HG02870 (cell line): ENCODE measurements at regions not wholly inside any gene's neighbourhood (a gene's known extent, or its start where the extent isn't known, plus 50 kb on each side); places are given as distances from the start of the nearest gene placed in this dataset.
"Not testable (repeated sequence)": the region's sequence is repeated elsewhere in the genome, so short reads cannot be mapped to it uniquely, and the experiment has no call there.

Experiments used
- ATAC-seq: cut with Tn5 transposase; IDR thresholded peaks from one replicate; pipeline ENCODE4 v1.9.1; 2021; ENCODE audit warnings: mild to moderate bottlenecking, moderate library complexity; ENCODE audit not compliant: unreplicated experiment

DNA sequence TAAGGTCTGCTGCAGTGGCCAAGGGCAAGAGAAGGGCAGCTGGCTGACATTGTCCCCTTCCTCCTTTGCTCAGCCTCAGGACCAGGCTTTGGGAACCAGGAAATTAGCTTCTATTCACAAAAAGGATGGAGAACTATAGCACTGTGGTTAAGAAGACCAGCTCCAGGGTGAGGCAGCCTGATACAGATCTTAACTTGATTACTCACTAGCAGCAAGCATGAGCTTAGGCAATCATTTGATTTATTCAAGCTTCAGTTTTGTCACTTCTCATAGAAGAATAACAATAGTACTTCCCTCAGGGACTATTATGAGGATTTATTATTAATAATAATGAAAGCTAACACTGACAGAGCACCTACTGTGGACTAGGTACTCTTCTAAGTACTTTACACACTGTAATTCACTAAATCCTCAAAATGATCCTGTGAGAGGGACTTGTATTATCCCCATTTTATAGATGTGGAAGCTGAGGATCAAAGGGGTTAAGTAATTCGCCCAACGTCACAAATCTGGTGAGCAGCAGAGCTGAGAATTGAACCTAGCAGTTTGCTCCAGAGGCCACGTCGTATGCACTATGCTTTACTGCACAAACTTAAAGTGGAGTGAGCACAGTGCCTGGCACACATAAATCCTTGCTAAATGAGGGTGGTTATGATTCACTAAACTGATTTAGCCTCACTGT, 130.4 kb upstream of the PAK3 start:
- ATAC-seq: no peak

DNA sequence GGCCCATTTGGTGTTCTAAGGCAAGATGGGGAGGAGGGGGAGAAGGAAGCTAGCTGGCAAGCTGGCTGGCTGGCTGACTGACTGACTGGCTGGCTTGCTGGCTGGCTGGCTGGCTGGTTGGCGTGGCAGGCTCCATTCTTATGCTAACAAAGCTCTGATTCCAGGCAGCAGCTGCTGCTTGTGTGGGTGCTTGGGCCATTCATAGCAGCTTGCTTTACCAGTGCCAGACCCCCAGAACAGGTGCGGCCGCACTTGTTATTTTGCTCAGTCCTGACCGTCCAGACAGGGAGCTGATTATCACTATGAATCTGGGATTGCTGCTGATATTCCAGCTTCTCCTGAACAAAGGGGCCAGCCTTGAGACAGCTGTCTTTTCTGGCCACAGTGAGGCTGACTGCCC, 131.2 kb upstream of the PAK3 start:
- no peak for ATAC-seq

DNA sequence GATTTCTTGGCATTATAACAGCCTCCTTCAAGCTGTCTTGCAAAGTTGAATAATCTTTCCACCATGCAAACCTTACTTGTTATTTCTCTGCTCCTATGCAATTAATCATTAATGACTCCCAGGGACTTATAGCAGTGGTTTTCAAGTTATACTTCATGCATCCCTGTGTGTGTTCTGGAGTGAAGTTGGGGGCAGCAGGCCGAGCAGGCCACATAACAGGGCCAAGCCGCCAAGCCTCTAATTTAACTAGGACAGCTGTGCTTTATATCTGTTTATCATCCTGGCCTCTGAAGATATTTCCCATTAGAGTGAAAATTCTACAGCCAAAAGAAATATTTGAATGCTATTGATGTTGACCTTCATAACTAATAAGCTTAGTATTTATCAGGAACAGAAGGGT, 133.5 kb upstream of the PAK3 start:
- ATAC-seq: no peak

DNA sequence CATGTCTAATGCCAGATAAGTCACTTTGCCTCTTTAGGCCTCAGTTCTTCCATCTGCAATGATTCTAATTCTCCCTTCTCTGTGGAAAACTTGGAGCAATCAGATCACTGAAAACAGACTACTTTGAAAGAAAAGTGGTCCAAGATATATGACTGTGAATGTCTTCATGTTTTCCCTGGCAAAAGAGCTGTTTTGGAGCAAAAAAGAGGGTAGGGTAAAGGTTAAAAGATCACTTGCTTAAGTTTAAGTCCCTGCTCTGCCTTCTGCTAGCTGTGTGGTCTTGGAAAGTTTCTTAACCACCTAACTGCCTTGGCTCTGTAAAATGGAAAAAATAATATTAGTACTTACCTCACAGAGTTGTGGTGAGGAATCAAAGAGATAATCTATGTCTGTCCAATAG, 140.3 kb upstream of the PAK3 start:
- ATAC-seq: no peak

DNA sequence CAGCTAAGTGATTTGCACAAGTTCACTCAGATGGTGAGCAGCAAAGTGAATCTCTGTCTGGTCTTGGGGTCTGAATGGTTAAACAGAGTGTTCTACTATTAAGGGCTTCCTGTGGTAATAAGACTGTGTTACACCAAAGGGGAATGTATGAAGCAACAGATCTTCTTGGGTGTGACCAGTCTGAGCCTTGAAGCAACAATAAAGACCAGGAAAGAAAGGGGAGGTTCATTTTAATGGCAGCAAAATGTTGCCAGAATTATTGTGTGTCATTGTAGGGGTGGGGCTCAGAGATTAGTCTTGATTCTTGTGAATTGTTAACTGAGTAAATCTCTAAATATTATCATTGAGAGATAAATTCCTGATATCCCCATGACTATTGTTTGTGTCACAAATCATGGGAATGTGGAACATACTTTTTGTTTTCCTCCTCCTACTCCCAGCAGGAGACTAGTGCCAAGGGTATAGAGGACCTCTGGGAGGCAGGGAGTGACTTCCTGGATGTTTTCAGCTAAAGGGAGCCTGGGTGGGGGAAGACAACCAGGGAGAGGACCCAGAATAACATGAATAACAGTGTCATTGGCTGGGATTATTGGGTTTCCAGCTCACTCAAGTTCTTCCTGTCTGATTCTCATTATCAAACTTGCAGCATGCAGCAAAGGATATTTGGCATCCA, 141.4 kb upstream of the PAK3 start:
- ATAC-seq: no peak

DNA sequence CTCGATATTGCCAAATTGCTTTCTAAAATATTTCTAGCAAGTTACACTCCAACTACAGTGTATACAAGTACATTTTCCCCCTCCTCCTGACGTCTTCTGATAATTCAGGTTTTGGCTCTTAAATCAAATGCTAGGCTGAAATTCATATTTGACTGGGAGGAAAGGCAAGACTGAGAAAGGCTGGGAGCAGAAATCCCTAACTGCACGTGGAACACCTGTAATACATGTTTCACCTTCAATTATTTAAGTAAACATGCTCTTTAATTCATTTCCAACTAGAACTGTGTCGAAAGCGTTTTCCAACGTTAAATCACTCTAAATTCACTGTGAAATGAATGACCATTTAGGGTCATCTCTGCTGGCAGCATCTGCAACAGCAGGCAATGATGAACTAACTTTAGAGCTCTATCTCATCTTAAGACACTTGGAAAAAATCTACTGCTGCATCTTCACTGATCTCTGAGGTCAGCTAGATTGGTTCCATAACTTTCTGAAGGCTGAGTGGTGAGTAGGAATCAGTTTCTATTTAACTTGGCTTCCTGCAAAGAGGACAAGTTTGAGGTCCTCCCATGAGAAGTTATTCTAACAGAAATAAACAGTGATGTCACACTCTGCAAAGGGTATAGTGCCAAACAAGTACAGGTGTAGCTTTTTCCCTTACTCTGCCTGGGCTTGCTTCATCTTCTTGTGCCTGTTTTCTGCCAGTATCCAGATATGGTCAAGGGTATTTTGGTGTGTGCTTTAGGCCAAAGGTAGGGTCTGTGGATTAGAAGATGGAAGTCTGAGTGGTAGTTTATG, 144.3 kb upstream of the PAK3 start:
- ATAC-seq: no peak

DNA sequence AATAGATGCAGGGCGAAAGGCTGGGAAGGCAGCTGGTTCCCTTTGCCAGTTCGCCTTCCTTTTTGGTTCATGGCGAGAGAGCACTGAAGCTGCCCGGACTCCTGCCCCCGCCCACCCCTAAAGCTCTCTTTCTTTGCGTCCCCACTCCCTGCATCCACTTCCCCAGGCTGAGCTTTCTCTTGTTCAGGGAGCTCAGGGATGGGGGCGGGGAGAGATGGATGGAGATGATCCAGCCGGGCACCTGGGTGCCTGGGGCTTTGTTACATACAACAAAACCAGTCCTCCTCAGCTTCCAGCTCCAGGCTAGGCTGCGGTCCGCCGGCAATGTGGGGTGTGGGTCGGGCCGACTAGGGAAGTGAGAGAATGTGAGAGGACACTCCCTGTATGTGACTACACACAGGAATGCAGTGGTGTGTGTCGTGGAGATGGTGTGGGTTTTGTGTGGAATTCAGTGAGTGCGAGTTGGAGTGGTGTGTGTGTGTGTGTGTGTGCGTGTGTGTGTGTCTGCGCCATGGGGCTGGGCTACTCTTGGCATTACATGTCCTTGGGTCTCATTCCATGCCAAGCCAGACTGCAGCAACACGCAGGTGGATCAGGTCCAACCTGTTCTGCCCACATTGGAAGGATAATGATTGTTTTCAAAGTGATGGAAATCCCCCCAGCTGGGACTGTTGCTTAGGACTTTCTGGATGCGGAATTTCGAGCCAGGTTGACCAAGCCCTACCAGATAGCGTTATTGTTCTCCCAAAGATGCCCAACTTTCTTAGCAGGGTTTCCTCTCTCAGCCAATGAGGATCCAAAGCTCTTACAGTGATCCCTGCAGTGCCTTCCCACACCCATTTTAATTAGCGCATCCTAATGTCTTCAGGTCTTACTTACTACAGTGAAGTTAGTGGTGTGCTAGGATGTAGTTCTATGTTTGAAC, 149.4 kb upstream of the CHRDL1 start:
- ATAC-seq: no peak

DNA sequence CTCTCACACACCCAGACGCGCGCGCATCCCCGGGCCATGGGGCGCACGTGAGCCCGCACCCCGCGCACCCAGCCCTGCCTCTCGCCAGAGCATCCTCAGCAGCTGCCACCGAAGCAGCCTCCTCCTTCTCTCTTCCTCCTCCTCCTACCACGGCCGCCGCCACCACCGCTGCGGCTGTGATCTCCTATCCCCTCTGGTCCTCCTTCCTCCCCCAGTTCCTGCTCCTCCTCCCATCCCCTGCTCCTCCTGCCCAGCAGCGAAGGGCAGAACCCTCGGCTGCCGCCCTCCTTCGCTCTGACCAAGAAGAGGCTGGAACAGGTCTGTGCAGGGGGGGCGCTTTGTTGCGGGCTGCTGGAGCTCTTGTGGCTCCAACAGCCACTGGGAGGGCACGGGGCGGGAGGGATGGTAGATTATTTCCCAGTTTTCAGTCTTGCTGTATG, 148.7 kb upstream of the CHRDL1 start:
- ATAC-seq: no peak

DNA sequence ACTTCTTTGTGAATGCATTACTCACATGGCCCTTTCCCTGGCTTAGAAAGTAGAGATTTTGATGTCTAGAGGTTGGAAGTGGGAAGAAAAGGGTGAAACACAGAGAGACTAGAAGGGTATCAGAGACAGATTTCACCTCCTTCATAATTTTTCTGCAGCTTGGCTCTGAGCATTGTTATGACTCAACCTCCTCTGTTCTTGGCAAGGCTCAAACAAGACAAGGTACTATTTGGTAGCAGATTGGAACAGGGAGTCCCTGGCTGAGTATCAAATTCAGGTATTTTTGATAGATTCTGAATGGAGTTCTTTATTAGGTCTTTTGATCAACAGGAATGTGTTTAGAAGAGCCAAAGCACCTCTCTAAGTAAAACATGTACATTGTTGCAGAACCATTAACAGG, 146.3 kb upstream of the CHRDL1 start:
- ATAC-seq: no peak

DNA sequence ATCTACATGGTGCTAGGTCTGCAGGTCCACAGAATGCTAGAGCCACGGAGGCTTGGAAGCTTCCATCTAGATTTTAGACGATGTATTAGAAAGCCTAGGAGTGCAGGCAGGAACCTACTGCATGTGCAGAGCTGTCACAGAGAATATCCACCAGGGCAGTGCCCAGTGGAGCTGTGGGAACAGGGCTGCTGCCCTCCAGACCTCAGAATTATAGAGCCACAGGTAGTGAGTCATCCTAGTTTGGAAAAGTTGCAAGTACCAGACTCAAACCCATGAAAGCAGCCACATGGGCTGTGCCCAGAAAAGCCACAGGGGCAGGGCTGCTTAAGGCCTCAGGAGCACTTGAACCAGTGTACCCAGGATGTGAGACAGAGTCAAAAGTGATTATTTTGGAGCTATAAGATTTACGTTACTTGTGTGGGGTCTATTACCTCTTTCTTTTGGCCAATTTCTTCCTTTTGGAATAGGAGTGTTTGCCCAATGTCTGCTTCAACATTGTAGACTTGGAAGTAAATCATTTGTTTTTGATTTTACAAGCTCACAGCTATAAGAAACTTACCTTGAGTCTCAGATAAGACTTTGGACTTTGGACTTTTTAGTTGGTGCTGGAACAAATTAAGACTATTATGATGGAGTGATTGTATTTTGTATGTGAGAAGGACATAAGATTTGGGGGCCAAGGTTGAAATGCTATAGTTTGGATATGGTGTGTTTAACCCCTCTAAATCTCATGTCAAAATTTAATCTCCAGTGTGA, 143.5 kb upstream of the CHRDL1 start:
- no peak for ATAC-seq

DNA sequence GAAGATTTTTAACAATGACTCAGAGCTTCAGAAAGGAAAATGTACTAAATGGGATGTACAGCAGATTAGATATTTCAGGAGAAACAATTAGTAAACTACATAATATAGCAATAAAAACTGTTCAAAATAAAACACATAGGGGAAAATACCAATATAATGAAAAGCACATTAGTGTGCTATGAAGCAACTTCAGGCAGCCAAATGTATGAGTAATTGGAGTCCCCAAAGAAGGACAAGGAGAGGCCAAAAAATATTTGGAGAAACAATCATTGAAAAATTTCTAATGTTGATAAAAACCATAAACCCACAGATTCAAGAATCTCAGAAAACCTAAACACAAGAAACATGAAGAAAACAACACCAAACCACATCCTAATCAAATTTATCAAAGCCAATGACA, 129.3 kb upstream of the CHRDL1 start:
- no peak for ATAC-seq

DNA sequence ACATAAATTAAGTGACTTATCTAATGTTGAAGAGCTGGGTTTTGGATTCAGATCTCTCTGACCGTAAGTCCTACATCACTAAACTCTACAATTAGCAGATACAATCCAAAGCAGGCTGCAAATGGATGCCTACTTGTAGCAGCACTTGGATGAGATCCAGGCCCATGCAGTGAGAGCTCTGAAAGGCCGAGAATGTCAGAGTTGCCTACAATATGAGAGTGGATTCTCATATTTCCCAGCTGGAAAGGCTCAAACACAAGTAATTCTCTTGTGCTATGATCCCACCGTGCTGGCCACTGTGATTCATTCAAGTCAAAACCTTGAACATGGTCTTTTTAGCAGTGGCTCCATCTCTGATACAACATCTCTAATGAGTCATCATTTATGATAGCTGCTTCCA, 125.4 kb upstream of the CHRDL1 start:
- ATAC-seq: no peak

DNA sequence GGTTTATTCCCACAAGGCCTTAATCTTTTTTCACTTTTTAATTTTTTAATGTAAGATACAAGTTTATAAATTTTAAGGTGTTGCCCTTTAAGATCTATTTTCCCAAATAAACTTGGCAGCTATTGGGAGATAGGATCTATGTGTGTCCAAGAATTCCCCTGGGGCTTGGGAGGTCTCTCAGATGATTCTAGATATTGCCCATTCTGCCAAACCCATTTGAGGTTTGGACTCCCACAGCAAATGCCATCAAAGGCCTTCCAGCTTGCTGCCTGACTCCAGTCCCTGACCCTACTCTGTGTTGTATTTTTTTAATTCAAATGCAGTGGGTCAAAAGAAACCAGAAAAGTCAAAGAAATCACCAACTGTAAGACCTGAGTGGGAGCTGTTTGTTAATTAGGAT, 120.0 kb upstream of the CHRDL1 start:
- no peak for ATAC-seq

DNA sequence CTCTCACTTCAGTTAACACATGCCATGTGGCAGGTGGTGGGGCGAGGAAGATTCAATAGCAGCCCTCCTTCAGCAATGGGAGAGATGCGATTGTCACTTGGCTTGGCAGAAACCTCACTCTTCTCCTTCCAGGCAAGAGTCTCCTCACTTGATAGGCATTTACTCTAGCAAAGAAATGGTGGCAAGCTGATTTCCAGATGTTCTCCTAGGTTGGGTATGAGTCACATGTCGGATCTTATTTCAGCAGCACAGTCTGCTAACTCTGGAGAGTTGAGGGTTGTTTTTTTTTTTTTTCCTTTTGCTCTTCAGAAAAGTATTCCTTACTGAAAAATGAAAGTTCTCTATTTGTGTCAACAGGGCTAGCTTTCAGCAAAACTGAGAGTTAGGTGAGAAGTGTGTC, 119.5 kb upstream of the CHRDL1 start:
- no peak for ATAC-seq

DNA sequence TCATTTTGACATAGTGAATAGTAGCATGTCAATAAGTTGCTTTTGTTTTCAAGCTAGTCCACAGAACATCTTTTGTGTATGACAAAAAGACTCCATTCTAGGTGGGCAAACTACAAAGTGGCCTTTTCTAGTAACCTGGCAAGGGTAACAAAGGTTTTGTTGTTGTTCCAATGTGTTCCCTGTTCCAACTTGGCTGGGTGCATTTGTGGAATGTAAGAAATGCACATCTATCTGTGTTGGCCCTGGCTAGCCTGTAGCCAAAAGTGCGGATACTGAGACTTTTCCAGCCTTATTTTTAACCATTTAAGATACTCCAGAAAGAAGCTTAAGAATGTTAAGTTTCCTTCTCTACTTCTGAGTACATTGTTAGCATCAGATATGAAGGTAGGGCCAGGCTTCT, 118.7 kb upstream of the CHRDL1 start:
- no peak for ATAC-seq

DNA sequence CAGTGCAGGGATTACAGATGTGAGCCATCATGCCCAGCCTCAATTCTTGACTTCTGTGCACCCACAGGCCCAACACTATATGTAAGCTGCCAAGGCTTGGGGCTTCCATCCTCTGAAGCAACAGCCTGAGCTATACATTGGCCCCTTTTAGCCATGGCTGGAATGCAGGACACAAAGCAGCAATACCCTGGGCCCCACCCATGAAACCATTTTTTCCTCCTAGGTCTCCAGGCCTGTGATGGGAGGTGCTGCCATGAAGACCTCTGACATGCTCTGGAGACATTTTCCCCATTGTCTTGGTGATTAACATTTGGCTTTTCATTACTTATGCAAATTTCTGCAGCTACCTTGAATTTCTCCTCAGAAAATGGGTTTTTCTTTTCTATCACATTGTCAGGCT, 109.1 kb upstream of the CHRDL1 start:
- not testable (repeated sequence) for ATAC-seq

DNA sequence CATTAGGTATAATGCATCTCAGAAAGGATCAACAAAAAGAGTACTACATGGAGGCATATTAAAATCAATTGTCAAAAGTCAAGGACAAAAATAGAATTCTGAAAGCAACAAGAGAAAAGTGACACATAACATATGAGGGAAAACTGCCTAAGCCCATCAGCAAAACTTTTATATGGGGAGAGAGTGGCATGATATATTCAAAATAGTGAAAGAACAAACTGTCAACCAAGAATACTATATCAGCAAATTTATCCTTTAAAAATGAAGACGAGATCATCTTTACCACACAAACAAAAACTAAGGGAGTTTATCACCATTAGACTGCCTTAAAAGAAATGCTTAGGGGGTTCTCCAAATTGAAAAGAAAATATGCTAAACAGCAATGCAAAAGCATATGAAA, 86.4 kb upstream of the CHRDL1 start:
- ATAC-seq: no peak

DNA sequence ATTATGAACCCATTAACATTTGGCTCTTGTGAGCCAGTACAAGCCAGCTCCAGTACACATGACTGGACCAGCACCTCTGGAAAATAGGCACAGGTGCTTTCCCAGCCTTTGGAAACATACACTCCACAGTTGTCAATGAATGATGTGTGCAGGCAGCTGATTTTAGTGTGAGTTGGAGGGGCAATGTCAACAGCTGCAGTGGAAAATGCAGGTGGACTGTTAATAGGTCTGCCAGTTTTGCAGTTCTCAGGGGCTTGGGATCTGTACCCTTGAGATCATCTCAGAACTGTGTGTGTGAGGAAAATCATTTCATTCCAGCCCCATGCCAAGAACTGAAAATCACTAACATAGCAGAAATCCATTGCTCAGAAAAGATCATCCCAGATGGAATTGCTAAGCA, 81.7 kb upstream of the CHRDL1 start:
- ATAC-seq: no peak

DNA sequence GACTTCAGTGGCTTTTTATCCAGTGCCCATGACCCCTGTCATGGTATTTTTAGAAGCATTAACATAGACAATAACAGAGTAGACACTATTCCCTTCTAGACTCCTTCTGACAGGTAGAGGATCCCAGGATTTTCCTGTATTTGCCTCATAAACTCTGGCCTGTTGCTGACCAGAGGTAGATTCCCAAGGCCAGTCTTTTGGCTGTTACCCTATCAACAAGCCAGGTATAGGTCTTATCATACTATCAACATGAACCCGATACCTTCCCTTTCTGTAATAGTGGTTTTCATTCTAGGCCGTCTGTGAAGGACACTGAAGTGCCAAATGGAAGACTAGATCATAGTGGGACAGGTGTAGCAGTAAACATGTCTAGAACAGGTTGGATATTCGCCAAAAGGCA, 76.2 kb upstream of the CHRDL1 start:
- ATAC-seq: no peak

DNA sequence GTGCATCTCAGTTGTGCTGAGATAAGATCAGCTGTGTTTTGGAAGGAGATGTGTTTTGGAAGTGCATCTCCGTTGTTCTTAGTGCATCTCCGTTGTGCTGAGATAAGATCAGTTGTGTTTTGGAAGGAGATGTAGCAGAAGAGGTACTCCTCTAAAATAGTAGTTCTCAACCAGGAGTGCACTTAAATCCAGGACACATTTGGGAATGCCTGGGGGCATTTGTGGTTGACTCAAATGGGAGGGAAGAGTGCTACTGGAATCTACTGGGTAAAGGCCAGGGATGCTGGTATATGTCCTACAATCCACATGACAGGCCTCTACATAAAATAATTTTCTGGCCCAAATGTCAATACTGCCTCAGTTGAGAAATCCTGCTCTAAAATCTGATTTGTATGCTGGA, 70.8 kb upstream of the CHRDL1 start:
- ATAC-seq: no peak
